GM12878 (cell line): ENCODE measurements at regions not wholly inside any gene's neighbourhood (a gene's known extent, or its start where the extent isn't known, plus 50 kb on each side); places are given as distances from the start of the nearest gene placed in this dataset.

Experiments used
- ATAC-seq: fragments of 200-7000 bp; cut with Tn5 transposase; 3 replicates; pipeline ENCODE4 v1.9.1; 2020; ENCODE audit warnings: mild to moderate bottlenecking, moderate library complexity
- BruUV-seq: library from RNA; stranded (reverse); fragments of 400-500 nt; replicated peaks from 2 replicates; lab custom pipeline; 2021; lab: Mats Ljungman, UMichigan
- CTCF ChIA-PET: fragments of 300-600 bp; sonication (Branson Sonifier 250); formaldehyde crosslinking; extraction: SDS; loops from one replicate; lab custom pipeline; 2021; ENCODE audit warnings: inconsistent platforms; lab: Yijun Ruan, JAX
- POLR2A ChIA-PET: fragments of 350-600 bp; formaldehyde crosslinking; extraction: SDS; loops from one replicate; lab custom pipeline; 2021; ENCODE audit warnings: inconsistent platforms; lab: Charles Lee
- RAD21 ChIA-PET: fragments of 300-600 bp; sonication (Branson Sonifier 250); formaldehyde crosslinking; loops from one replicate; lab custom pipeline; 2023; ENCODE audit warnings: antibody characterized with exemption; ENCODE audit not compliant: unreplicated experiment; lab: Charles Lee
- SMC1A ChIA-PET: fragments of 300-600 bp; sonication (Branson Sonifier 250); formaldehyde crosslinking; loops from one replicate; lab custom pipeline; 2023; ENCODE audit not compliant: unreplicated experiment, uncharacterized antibody; lab: Charles Lee
- DNase-seq: peaks from one replicate; pipeline ENCODE4 v3.0.0-alpha.2; 2011; ENCODE audit warnings: low read depth, low spot score
- FAIRE-seq: peaks from 3 replicates; lab custom pipeline; 2011; peaks lifted over from hg19 to GRCh38; lab: Jason Lieb, UNC
- H2AFZ ChIP-seq: 2 replicates; pipeline ENCODE4 v1.6.0; 2011; ENCODE audit warnings: low read depth, low read length, control low read depth; ENCODE audit not compliant: control insufficient read depth
- H3K27ac ChIP-seq: 2 replicates; pipeline ENCODE4 v1.5.1; 2011; ENCODE audit warnings: control low read depth; ENCODE audit not compliant: control insufficient read depth, insufficient read depth
- H3K27me3 ChIP-seq, 2 experiments: replicated peaks in 1 of 2; 2 replicates each; pipeline versions ENCODE4 v1.6.0 to v1.6.1; 2011; ENCODE audit warnings: low read length in 1 of 2; ENCODE audit not compliant: control insufficient read depth in 2 of 2, insufficient read depth in 2 of 2
- H3K36me3 ChIP-seq, 2 experiments: 2 replicates each; pipeline ENCODE4 v1.5.1; 2011; ENCODE audit warnings: low read length in 1 of 2; ENCODE audit not compliant: control insufficient read depth in 2 of 2, insufficient read depth in 2 of 2
- H3K4me1 ChIP-seq: 2 replicates; pipeline ENCODE4 v1.6.1; 2011; ENCODE audit warnings: mild to moderate bottlenecking, low read length, moderate library complexity, mixed read lengths; ENCODE audit not compliant: control insufficient read depth, insufficient read depth
- H3K4me2 ChIP-seq: 2 replicates; pipeline ENCODE4 v1.6.0; 2011; ENCODE audit warnings: control low read depth; ENCODE audit not compliant: control insufficient read depth, insufficient read depth
- H3K4me3 ChIP-seq: fragments of 200-600 bp; sonication (generic); 2 replicates; pipeline ENCODE4 v1.5.1; 2016
- H3K79me2 ChIP-seq: 2 replicates; pipeline ENCODE4 v1.6.0; 2011; ENCODE audit warnings: low read length; ENCODE audit not compliant: control insufficient read depth, insufficient read depth
- H3K9ac ChIP-seq: 2 replicates; pipeline ENCODE4 v1.8.0; 2011; ENCODE audit warnings: low read length, control low read depth, mixed read lengths; ENCODE audit not compliant: control insufficient read depth, insufficient read depth
- H3K9me3 ChIP-seq: replicated peaks from 3 replicates; pipeline ENCODE4 v1.5.1; 2011; ENCODE audit warnings: mild to moderate bottlenecking, low read length; ENCODE audit not compliant: control insufficient read depth, insufficient read depth
- H4K20me1 ChIP-seq: 2 replicates; pipeline ENCODE4 v1.6.0; 2011; ENCODE audit not compliant: control insufficient read depth, insufficient read depth
- BCL11A ChIP-seq: IDR thresholded peaks from 2 replicates; pipeline ENCODE4 v1.6.1; 2011; ENCODE audit warnings: low read depth, low read length
- CEBPB ChIP-seq, 2 experiments: fragments of 150-350 bp in 1 of 2; IDR thresholded peaks; 2 replicates each; pipeline ENCODE4 v1.6.1; 2012 to 2014; ENCODE audit warnings: low read depth in 2 of 2, low read length in 2 of 2, borderline replicate concordance in 1 of 2, inconsistent platforms in 1 of 2
- JUNB ChIP-seq: IDR thresholded peaks from 2 replicates; pipeline ENCODE4 v1.6.1; 2016; ENCODE audit warnings: antibody characterized with exemption, mild to moderate bottlenecking
- NFXL1 ChIP-seq: fragments of 450-650 bp; IDR thresholded peaks from 2 replicates; pipeline ENCODE4 v1.6.1; 2017; ENCODE audit warnings: antibody characterized with exemption, mild to moderate bottlenecking, borderline replicate concordance
- NFYB ChIP-seq: IDR thresholded peaks from 2 replicates; pipeline ENCODE4 v1.6.1; 2011; ENCODE audit warnings: low read depth, mild to moderate bottlenecking, low read length, improper control_type of control experiment, moderate library complexity; ENCODE audit not compliant: insufficient read depth
- NR2C2 ChIP-seq: IDR thresholded peaks from 2 replicates; pipeline ENCODE4 v1.6.1; 2011; ENCODE audit warnings: borderline replicate concordance, low read depth; ENCODE audit not compliant: control insufficient read depth, insufficient read length
- NRF1 ChIP-seq: conservative IDR thresholded peaks from 2 replicates; pipeline ENCODE4 v1.6.1; 2011; ENCODE audit warnings: mild to moderate bottlenecking, low read depth, low read length, improper control_type of control experiment
- PAX8 ChIP-seq: fragments of 450-650 bp; IDR thresholded peaks from 2 replicates; pipeline ENCODE4 v1.6.1; 2017; ENCODE audit warnings: mild to moderate bottlenecking, moderate library complexity
- SUZ12 ChIP-seq: fragments of 200-600 bp; sonication (generic); IDR thresholded peaks from one replicate; pipeline ENCODE4 v1.6.1; 2018; ENCODE audit warnings: antibody characterized with exemption, mild to moderate bottlenecking; ENCODE audit not compliant: unreplicated experiment
- WGBS: methylation state at CpG from one replicate; pipeline ENCODE4 v1.1.6; 2016; ENCODE audit warnings: low lambda C conversion rate; ENCODE audit not compliant: insufficient replicate concordance, insufficient coverage; ENCODE audit errors: missing lambda C conversion rate; 5-methylcytosine and 5-hydroxymethylcytosine counted together
- in situ Hi-C: fragments of 300-500 bp; cut with MboI; formaldehyde crosslinking; loops from 9 replicates; pipeline ENCODE4 v1.14.3; 2018; ENCODE audit warnings: mixed read lengths
- intact Hi-C: fragments of 100-400 bp; cut with micrococcal nuclease; formaldehyde crosslinking; loops from one replicate; pipeline ENCODE4 v1.14.2; 2022; ENCODE audit not compliant: unreplicated experiment
- TF ChIP-seq, protein P1 (sequence below): fragments of 450-650 bp; IDR thresholded peaks from 2 replicates; pipeline ENCODE4 v1.6.1; 2016; ENCODE audit warnings: mild to moderate bottlenecking, moderate library complexity, borderline replicate concordance
- TF ChIP-seq, protein P2 (sequence below): IDR thresholded peaks from 2 replicates; pipeline ENCODE4 v1.6.1; 2011; ENCODE audit warnings: borderline replicate concordance, low read depth, mild to moderate bottlenecking, moderate library complexity, low read length; ENCODE audit not compliant: insufficient read depth, poor library complexity, severe bottlenecking

DNA sequence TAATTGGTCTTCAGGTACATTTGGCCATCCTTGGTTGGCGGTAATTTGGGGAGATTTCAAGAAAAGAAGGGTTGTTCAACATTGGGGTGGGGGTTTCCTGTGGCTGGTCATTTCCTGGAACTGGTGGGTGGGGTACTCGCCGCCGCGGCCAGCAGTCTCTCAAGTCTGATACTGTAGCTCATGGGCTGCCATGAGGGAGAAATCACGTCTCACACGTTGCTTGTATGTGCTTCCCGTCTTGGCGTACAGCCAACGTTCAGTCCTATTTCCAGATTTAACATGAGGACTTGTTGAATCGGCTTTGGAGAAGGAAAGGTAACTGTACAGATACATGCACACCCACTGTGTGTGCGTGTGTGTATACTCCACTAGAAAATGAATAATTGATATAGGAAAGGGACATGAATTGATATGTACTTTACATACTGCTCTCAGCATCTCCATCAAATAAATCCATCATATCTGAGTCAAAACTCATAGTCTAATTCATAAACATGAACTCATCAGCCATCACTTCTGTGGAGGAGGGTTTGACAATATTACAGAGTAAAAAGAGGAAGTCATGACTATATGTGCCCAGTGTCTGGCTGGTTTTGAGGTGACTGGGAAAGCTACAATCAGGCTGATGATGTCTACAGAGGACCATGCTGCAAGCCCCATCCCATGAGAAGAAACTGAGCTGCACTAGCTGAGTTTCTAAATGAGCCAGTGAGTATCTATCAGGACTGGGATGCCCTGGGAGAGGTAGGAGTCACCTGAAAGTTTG lies 418.1 kb downstream of the TSHZ3 start:
- ChIA-PET SMC1A (no interaction called here), POLR2A (no interaction called here), CTCF (no interaction called here), RAD21 (no interaction called here)
- H3K36me3 ChIP-seq, result no peaks in the 10 kb centered on the region
- no peak for FAIRE-seq
- intact Hi-C loops, result no loop called here
- TF ChIP-seq PAX8, result no peak
- H3K27me3 ChIP-seq, result no peaks in the 10 kb centered on the region
- no peaks in the 10 kb centered on the region for H4K20me1 ChIP-seq
- H3K4me2 ChIP-seq, result no peak overlapping the region
- in situ Hi-C loops, result no loop called here
- H3K79me2 ChIP-seq, result no peaks in the 10 kb centered on the region
- no peak for DNase-seq
- ATAC-seq, result no peak
- no TSS peak for BruUV-seq
- H3K9ac ChIP-seq, result no peak overlapping the region
- H3K9me3 ChIP-seq, result no peaks in the 10 kb centered on the region; the same call in 2 of the 3 replicates
- 54% methylated on average over 12 of the region's 12 CpGs for WGBS
- no peak overlapping the region for H3K4me3 ChIP-seq
- H3K4me1 ChIP-seq, result no peaks in the 10 kb centered on the region
- H2AFZ ChIP-seq, result no peak overlapping the region
- H3K27ac ChIP-seq, result no peak overlapping the region

- no peak overlapping the region for H3K4me3 ChIP-seq
- TF ChIP-seq NFXL1, result no peak
- no peak for TF ChIP-seq CEBPB (IDR thresholded peaks at IDR 0.05; ENCODE audit: borderline replicate concordance in 1 of 2, low read depth in 2 of 2, low read length in 2 of 2)
- TF ChIP-seq NFYB, result no peak
- TF ChIP-seq NRF1, result no peak
- no peak for TF ChIP-seq SUZ12
- no peak for TF ChIP-seq NR2C2
- TF ChIP-seq, protein P1, sequence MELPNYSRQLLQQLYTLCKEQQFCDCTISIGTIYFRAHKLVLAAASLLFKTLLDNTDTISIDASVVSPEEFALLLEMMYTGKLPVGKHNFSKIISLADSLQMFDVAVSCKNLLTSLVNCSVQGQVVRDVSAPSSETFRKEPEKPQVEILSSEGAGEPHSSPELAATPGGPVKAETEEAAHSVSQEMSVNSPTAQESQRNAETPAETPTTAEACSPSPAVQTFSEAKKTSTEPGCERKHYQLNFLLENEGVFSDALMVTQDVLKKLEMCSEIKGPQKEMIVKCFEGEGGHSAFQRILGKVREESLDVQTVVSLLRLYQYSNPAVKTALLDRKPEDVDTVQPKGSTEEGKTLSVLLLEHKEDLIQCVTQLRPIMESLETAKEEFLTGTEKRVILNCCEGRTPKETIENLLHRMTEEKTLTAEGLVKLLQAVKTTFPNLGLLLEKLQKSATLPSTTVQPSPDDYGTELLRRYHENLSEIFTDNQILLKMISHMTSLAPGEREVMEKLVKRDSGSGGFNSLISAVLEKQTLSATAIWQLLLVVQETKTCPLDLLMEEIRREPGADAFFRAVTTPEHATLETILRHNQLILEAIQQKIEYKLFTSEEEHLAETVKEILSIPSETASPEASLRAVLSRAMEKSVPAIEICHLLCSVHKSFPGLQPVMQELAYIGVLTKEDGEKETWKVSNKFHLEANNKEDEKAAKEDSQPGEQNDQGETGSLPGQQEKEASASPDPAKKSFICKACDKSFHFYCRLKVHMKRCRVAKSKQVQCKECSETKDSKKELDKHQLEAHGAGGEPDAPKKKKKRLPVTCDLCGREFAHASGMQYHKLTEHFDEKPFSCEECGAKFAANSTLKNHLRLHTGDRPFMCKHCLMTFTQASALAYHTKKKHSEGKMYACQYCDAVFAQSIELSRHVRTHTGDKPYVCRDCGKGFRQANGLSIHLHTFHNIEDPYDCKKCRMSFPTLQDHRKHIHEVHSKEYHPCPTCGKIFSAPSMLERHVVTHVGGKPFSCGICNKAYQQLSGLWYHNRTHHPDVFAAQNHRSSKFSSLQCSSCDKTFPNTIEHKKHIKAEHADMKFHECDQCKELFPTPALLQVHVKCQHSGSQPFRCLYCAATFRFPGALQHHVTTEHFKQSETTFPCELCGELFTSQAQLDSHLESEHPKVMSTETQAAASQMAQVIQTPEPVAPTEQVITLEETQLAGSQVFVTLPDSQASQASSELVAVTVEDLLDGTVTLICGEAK, result no peak
- no peak for TF ChIP-seq BCL11A
- TF ChIP-seq JUNB, result no peak
- TF ChIP-seq, protein P2, sequence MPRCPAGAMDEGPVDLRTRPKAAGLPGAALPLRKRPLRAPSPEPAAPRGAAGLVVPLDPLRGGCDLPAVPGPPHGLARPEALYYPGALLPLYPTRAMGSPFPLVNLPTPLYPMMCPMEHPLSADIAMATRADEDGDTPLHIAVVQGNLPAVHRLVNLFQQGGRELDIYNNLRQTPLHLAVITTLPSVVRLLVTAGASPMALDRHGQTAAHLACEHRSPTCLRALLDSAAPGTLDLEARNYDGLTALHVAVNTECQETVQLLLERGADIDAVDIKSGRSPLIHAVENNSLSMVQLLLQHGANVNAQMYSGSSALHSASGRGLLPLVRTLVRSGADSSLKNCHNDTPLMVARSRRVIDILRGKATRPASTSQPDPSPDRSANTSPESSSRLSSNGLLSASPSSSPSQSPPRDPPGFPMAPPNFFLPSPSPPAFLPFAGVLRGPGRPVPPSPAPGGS, result no peak
Observed at GRCh38 chr19:30927705-30928104, 421.5 kb downstream of the TSHZ3 start.

More at GRCh38 chr19:30927705-30928104, 421.5 kb downstream of the TSHZ3 start:
- 5% methylated on average over 6 of the region's 6 CpGs for WGBS
- ATAC-seq, result no peak
- Histone ChIP-seq H4K20me1 (no peaks in the 10 kb centered on the region), H3K27me3 (no peaks in the 10 kb centered on the region), H3K4me2 (no peak overlapping the region), H3K9ac (no peak overlapping the region), H3K9me3 (no peaks in the 10 kb centered on the region; the same call in 2 of the 3 replicates), H3K79me2 (no peaks in the 10 kb centered on the region), H3K4me1 (no peaks in the 10 kb centered on the region), H3K36me3 (no peaks in the 10 kb centered on the region), H3K27ac (no peak overlapping the region), H2AFZ (no peak overlapping the region)
- FAIRE-seq, result no peak
- in situ Hi-C loops, result no loop called here
- DNase-seq, result no peak
- no TSS peak for BruUV-seq
- ChIA-PET SMC1A (no interaction called here), CTCF (no interaction called here), RAD21 (no interaction called here), POLR2A (no interaction called here)
- intact Hi-C loops, result no loop called here
